ENCODE measurements at regions not wholly inside any gene's neighbourhood (a gene's known extent, or its start where the extent isn't known, plus 50 kb on each side); places are given as distances from the start of the nearest gene placed in this dataset.
"Not testable (repeated sequence)": the region's sequence is repeated elsewhere in the genome, so short reads cannot be mapped to it uniquely, and the experiment has no call there.

- DNase-seq (ENCODE audit: low read depth); H3K4me3 ChIP-seq (ENCODE audit: low read depth, low read length): not testable (repeated sequence)
Observed at GRCh38 chr12:67791362-67791761, 142.8 kb downstream of the DYRK2 start.

DNA sequence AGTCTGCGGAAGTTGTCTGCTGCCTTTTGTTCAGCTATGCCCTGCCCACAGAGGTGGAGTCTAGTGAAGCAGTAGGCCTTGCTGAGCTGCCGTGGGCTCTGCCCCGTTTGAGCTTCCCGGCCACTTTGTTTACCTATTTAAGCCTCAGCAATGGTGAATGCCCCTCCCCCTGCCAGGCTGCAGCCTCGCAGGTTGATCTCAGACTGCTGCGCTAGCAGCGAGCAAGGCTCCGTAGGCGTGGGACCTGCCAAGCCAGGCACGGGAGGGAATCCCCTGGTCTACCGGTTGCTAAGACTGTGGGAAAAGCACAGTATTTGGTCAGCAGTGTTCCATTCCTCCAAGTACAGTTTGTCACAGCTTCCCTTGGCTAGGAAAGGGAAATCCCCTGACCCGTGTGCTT, 143.6 kb downstream of the DYRK2 start:
- DNase-seq (ENCODE audit: low read depth), result no peak
- no peak overlapping the region for H3K4me3 ChIP-seq (ENCODE audit: low read depth, low read length)

- DNase-seq (ENCODE audit: low read depth), result peak; percentile 65
- H3K4me3 ChIP-seq (ENCODE audit: low read depth, low read length), result no peak overlapping the region
Observed at GRCh38 chr12:67794161-67794560, 145.6 kb downstream of the DYRK2 start.

GRCh38 chr12:67795236-67795635, 146.7 kb downstream of the DYRK2 start:
- H3K4me3 ChIP-seq (ENCODE audit: low read depth, low read length), result no peak overlapping the region
- no peak for DNase-seq (ENCODE audit: low read depth)

GRCh38 chr12:67797185-67797741, 148.7 kb downstream of the DYRK2 start:
- H3K4me3 ChIP-seq (ENCODE audit: low read depth, low read length), result no peak overlapping the region

GRCh38 chr12:67797753-67798152, 149.2 kb downstream of the DYRK2 start:
- no peak overlapping the region for H3K4me3 ChIP-seq (ENCODE audit: low read depth, low read length)
- DNase-seq (ENCODE audit: low read depth), result no peak

More at GRCh38 chr12:67797185-67797741, 148.7 kb downstream of the DYRK2 start:
- DNase-seq (ENCODE audit: low read depth), result no peak

DNA sequence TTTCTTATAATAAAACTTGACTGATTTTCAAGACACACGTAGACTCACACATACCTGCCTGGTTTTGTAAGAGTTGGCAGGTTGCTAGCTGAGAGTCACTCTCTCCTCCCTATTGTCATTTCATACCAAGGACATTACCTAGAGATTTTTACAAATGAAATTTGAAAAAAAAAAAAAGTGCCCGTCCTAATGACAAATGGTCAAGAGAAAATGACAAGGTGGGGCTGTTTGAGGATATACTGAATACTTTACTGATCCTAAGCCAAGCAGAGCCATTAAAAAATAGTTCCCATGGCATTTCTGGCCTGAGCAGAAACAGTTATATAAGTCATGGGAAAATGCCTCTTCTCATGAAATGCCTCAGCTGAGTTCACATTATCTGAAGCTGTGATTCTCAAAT, 150.2 kb downstream of the DYRK2 start:
- no peak for DNase-seq (ENCODE audit: low read depth)
- no peak overlapping the region for H3K4me3 ChIP-seq (ENCODE audit: low read depth, low read length)

GRCh38 chr12:67802731-67803130, 154.2 kb downstream of the DYRK2 start:
- no peak for DNase-seq (ENCODE audit: low read depth)
- H3K4me3 ChIP-seq (ENCODE audit: low read depth, low read length), result no peak overlapping the region

DNA sequence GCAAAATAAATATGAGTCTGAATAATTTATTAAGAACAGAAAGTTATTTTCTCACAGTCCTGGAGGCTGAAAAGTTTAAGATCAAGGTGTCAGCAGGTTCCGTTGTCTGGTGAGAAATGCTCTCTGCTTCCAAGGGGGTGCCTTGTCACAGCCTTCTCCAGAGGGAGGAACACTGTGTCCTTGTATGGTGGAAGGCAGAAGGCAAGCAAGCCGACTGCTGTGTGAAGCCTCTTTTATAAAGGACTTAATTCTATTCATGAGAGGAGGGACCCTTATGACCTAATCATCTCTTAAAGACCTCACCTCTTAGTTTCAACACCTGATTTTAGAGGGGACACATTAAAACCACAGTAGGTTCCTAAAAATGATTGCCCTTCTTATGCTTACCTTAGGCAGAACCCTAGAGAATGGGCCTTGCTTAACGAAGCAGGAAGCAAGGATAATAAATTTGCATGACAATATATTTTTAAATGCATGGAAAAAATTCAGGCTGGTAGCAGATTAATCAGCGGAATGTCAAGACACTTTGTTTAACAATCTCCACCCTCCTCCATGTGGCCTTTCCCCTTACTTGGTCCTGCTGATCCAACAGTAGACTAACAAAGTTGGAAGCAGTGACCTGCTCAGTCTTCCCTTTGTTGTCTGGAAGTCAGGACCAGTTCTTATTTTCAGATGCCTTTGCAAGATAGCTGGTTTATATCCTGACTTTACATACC, 154.9 kb downstream of the DYRK2 start:
- DNase-seq (ENCODE audit: low read depth), result no peak
- no peak overlapping the region for H3K4me3 ChIP-seq (ENCODE audit: low read depth, low read length)

DNA sequence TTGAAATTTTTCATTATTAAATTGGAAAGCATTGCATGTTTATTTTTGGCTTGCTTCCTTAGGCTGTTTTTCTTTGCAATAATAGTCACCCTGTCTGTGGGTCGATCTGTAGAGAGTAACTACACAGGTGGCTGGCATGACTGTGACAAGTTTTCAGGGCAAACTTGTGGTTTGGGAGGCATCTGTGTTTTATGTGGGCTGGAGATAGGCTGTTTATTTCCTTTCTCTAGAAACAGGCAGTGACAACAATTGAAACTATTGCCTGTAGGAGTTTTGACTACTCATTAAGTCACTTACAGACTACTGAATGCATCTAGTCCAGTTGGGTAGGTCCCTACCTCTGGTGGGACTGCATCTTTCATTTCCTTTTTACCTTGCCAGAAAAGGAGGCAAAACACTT, 155.6 kb downstream of the DYRK2 start:
- DNase-seq (ENCODE audit: low read depth), result no peak
- H3K4me3 ChIP-seq (ENCODE audit: low read depth, low read length), result no peak overlapping the region

- H3K4me3 ChIP-seq (ENCODE audit: low read depth, low read length), result no peak overlapping the region
- peak; percentile 26 for DNase-seq (ENCODE audit: low read depth)
Observed at GRCh38 chr12:67807814-67808213, 159.3 kb downstream of the DYRK2 start.

DNA sequence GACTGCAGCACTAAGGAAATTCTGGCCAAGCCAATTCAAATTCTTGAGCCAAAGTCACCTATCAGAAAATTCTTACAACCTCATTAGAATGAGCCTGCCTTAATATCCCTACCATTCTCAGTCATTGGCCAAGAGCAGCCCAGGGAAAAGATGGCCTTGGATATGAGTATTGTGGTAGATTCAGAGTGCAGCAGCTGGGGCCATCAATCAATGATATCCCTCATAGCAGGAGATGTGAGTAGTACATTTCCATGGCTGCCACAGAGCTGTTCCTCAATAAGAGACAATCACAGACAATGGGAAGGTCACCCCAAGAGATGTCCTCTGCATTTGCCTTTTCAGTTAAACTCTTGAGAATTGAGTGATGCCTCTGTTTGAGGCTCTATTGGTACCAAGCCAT, 161.6 kb downstream of the DYRK2 start:
- DNase-seq (ENCODE audit: low read depth), result no peak
- no peak overlapping the region for H3K4me3 ChIP-seq (ENCODE audit: low read depth, low read length)

- DNase-seq (ENCODE audit: low read depth), result peak; percentile 43
Observed at GRCh38 chr12:67811437-67812361, 163.2 kb downstream of the DYRK2 start.

DNA sequence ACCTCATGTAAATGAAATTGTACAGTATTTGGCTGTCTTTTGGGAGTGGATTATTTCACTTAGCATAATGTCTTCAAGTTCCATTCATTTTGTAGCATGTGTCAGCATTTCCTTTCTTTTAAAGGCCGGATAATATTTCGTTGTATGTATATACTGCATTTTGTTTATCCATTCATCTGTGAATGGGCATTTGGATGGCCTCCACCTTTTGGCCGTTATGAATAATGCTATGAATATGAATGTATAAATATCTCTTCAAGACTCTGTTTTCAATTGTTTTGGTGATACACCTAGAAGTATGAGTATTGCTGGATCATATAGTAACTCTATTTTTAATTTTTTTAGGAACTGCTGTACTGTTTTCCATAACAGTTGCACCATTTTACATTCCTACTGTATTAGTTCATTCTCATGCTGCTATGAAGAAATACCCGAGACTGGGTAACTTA, 164.9 kb downstream of the DYRK2 start:
- DNase-seq (ENCODE audit: low read depth), result no peak
- H3K4me3 ChIP-seq (ENCODE audit: low read depth, low read length), result no peak overlapping the region

More at GRCh38 chr12:67811437-67812361, 163.2 kb downstream of the DYRK2 start:
- no peak overlapping the region for H3K4me3 ChIP-seq (ENCODE audit: low read depth, low read length)

- no peak for DNase-seq (ENCODE audit: low read depth)
- H3K4me3 ChIP-seq (ENCODE audit: low read depth, low read length), result no peak overlapping the region
Observed at GRCh38 chr12:67816269-67816668, 167.7 kb downstream of the DYRK2 start.

- no peak overlapping the region for H3K4me3 ChIP-seq (ENCODE audit: low read depth, low read length)
- DNase-seq (ENCODE audit: low read depth), result no peak
Observed at GRCh38 chr12:67818459-67818903, 169.9 kb downstream of the DYRK2 start.

DNA sequence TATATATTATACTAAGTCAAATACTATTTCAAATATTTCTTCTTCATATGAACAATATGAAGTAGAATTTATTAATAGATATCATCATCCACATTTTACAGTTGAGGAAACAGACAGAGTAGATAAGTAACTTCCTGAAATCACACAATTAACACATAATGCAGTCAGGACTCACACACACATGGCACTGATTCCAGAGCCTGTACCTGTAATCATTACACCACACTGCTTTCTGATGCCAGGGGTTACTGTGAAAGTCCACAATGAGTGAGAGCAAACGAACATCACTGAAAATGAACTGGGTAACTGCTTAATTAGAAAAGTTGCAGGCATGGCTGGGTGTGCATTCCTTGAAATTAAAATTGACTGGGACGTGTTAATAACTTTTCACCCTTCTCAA, 169.3 kb upstream of the IFNG-AS1 start:
- DNase-seq (ENCODE audit: low read depth), result no peak
- no peak overlapping the region for H3K4me3 ChIP-seq (ENCODE audit: low read depth, low read length)

GRCh38 chr12:67820694-67821093, 168.6 kb upstream of the IFNG-AS1 start:
- no peak for DNase-seq (ENCODE audit: low read depth)

GRCh38 chr12:67822826-67823225, 166.4 kb upstream of the IFNG-AS1 start:
- DNase-seq (ENCODE audit: low read depth), result no peak
- no peak overlapping the region for H3K4me3 ChIP-seq (ENCODE audit: low read depth, low read length)

More at GRCh38 chr12:67820694-67821093, 168.6 kb upstream of the IFNG-AS1 start:
- no peak overlapping the region for H3K4me3 ChIP-seq (ENCODE audit: low read depth, low read length)

- DNase-seq (ENCODE audit: low read depth), result no peak
- H3K4me3 ChIP-seq (ENCODE audit: low read depth, low read length), result no peak overlapping the region
Observed at GRCh38 chr12:67826148-67826547, 163.1 kb upstream of the IFNG-AS1 start.

Measured in skeletal muscle cell (primary cell).